HG02759 (cell line): ENCODE measurements at regions not wholly inside any gene's neighbourhood (a gene's known extent, or its start where the extent isn't known, plus 50 kb on each side); places are given as distances from the start of the nearest gene placed in this dataset.

ENCODE experiments used
- ATAC-seq: cut with Tn5 transposase; IDR thresholded peaks from one replicate; pipeline ENCODE4 v1.9.1; 2021; ENCODE audit warnings: mild to moderate bottlenecking, moderate library complexity; ENCODE audit not compliant: unreplicated experiment

DNA sequence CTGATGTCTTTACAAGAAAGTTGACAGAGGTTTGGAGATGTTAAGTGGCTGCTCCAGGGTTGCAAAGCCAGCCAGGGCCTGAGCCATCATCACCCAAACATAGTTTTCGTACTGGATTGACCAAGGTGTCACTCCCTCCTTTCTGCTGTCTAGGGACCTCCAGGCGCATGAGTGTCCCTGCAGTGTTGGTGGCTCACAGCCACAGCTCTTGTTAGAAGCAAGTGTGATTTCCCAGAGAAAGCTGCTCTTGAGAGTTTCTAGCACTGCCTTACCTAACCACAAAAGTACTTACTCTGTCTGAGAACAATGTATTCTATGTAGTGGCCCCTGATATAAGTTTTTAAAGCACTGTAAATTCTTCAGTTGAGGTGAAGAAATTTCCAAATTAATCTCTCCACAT is 144.1 kb downstream of the SOX2 start:
- no peak for ATAC-seq

DNA sequence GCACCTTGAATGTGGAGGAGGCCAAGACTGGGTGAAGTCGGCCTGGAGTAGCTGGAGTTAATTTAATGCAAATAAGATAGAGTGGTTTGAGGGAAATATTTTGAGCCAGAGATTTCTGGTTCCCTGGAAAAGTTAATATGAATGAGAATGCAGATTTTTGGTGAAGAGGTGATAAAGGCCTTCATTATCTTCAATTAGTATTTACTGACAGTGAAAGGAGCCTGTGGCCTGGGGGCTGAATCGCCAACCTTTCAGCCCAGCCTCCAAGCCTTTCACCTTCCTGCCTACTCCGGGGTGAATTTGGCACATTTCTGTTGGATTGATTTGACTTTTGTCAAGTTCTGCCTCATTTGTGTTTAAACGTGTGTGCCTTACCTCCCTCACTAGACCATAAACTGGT is 147.8 kb downstream of the SOX2 start:
- ATAC-seq = no peak

DNA sequence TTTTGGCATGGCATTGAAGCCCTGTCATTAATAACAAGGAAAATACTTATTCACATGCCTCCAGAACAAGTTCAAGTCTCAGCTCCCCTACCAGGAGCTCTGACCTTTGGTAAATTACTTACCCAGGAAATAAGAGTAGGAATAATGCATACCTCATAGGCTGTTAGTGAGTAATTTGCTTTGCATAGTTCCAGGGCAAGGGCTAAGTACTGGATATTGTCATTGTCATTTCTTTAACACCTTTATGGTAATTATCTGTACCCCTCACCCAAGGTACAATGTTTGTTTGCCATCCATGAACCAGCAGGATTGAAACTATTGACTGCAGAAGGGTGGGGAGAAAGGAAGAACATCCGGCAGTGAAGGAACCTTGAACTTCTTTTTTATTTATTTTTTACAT is 148.5 kb downstream of the SOX2 start:
- no peak for ATAC-seq

DNA sequence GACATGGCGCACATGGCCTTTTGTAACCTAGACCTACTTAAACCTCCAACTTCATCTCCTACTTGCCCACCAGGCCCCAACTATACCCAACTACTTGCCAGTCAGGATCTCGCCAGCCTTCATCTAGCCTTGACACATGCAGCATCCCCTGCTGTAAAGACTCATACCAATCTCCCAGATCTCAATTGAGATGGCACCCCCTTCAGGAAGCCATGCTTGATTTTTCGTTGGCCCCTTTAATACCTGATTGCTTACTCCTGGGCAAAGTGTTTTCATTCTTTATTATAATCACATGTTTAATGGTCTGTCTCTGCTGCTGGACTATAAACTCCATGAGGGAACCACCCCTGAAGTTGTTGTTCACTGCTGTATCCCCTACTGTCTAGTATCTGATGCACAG is 150.8 kb downstream of the SOX2 start:
- ATAC-seq = no peak

DNA sequence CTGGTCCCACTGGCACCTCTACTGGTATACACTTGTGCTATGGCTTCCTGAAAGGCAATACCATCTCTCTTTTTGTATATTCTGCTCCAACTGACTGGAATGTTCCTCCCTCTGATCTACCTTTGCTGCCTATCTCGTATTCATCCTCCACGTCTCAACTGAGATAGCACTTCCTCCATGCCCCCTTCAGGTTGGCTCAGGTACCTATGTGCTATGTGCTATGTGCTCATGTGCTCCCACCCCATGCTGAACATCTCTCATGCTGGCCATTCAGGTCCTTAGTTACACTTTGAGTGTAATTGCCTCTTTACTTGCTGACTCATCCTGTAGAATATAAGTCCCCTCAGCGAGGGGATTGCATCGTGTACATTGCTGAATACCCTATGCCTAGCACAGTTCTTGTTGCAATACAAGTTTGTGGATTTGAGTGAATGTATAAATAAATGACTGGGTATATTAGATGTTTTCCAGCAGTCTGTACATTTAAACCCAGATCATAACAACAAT is 156.9 kb downstream of the SOX2 start:
- no peak for ATAC-seq

DNA sequence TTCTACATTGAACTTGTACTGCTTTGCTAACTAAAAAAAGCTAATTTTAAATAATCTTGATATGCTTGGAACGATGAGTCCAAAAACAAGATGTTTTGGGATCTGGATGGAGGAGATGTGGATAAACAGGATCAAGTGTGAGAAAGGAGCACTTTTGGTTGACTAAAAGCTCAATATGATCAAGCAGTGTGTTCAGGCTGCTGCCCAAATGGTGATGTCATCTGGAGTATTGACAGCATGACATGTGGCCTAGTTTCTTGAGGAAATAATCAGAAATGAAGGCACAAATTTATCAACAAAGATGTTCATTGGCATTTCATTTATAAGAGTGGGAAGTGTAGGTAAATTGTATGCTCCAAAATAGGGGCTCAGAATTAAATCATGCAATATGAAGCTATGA is 161.2 kb downstream of the SOX2 start:
- ATAC-seq = no peak

DNA sequence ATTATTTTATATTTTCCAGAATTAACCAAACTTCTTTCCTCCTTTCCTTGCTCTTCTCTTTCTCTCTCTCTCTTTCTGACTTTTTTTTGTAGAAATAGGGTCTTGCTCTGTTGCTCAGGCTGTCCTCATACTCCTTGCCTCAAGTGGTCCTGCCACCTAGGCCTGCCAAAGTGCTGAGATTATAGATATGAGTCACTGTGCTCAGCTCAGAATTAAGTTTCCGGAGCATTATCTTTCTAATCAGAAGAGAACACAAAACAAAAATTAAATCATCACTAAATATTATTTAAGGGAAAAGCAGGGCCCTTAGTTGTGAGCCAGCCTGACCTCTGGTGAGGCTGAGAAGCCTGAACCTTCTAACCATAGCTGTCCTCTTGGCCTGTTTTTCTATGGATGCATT is 168.2 kb downstream of the SOX2 start:
- ATAC-seq = no peak

DNA sequence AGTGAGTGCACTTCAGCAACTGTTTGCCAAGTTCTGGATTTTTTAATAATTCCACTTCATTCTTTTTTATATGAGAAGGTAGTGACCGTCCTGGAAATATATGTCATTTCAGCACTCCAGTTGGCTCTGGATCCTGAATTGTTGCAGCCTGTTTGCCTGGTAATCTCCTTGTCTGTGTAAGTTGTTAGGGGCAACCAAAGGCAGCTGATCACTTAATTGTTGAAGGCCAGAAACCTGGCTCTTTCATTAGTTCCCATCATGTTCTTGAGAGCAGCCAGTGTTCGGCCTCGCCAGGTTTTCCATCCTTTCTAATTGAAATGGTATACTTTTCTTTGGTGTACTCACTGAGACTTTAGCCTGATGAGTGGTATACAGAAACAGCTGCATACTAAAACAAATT is 168.6 kb downstream of the SOX2 start:
- ATAC-seq = no peak

DNA sequence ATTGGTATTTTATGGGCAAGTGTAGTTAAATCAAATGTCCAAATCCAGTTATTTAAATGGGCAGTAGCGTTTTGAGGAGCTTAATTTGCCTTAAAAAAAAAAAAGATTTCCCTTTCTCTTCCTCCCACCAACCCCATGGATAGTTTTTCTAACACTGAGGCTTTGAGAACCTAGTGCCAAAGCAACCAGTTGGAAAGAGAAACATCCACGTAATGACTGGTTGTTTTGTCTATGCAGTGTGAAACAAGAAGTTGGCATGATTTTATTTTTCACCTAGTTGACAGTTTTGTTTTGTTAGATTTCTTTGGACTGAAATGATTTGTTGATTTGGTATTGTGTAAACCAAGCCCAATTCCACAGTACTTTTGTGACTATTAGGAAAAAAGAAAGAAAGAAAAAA is 170.0 kb downstream of the SOX2 start:
- ATAC-seq = no peak

DNA sequence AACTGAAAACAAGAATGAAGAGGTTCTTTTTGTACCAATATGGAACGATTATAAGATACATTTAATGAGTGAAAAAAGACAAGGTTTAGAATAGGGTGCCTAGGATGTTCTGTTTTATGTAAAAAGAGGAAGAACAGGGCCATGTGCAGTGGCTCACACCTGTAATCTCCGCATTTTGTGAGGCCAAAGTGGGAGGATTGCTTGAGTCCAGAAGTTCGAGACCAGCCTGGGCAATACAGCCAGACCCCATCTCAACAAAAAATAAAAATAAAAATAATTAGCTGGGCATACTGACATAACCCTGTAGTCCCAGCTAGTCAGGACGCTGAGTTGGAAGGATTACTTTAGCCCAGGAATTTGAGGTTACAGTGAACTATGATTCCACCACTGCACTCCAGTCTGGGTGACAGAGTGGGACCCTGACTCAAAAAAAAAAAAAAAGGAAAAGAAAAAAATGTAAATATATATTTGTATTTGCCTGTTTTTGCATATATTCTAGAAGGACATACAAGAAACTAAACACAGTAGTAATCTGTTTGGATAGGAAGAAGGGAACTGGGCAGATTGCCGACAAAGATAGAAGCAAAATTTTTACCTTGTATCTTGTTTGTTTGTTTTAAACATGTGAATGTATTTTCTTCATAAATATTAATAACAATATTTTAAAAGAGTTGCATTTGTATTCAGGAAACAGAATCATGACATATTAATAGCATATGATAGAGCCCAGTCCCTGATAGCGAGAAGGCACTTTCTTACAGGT is 174.3 kb downstream of the SOX2 start:
- ATAC-seq = no peak

DNA sequence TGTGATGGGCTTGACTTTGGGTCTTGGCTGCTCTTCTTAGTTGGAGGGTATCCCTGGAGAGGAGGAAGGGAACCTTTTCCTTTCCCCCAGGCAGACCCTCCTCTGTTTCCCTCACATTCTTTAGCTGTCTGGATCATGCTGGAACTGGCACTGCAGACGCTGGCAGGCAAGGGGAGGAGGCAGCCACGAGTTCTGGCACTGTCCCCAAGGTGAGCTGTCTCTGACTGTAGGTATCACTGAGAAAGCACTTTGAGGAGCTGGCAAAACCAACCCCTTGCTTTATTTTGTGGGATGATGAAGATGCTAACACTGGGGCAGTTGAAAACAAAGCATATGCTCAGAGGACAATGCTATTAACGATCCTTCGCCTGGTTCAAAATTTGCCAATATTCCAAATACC is 175.0 kb downstream of the SOX2 start:
- ATAC-seq = no peak

DNA sequence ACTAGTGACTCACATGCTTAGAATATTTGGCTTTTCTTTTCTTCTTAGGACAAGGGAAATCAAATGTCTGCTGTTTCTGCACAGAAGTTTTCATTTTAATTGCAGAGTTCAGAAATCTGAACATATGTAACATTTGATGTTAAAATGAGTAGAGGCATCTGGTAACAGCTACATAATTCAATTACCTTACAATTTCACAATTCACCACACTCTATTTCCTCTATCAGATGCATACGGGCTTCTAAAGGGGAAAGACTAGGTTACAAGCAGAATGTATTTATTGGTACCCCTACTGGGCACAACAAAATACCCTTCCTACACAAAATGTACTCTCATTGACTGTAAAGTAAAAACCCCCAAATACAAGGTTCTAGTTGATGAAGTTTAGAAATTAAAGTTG is 176.0 kb downstream of the SOX2 start:
- no peak for ATAC-seq

DNA sequence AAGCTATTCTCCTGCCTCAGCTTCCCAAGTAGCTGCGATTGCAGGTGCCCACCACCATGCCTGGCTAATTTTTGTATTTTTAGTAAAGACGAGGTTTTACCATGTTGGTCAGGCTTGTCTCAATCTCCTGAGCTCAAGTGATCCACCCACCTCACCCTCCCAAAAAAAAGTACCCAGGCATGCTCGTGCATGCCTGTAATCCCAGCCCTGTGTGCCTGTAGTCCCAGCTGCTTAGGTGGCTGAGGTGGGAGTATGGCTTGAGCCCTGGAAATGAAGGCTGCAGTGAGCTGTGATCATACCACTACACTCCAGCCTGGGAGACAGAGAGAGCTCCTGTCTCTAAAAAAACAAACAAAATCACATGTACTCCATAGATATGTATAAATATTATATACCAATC is 176.5 kb downstream of the SOX2 start:
- ATAC-seq = no peak

DNA sequence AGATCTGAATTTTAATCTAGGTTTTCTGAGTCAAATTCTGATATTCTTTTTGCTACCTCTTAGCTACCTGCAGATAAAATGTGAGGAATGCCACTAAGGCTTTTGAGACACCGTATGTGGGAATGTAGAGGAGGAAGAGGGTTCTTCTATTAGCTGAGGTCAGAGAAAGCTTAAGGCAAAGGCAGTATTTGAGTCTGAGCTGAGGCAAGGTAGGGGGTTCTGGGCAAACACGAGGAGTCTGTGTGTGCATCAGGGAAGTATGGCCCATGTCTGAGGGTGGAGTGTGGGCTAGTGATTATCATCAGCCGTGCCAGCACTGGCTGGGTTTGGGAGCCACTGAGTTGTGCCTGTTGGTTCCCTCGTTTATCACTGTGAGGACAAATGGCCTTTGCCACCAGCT is 181.1 kb downstream of the SOX2 start:
- ATAC-seq = no peak

DNA sequence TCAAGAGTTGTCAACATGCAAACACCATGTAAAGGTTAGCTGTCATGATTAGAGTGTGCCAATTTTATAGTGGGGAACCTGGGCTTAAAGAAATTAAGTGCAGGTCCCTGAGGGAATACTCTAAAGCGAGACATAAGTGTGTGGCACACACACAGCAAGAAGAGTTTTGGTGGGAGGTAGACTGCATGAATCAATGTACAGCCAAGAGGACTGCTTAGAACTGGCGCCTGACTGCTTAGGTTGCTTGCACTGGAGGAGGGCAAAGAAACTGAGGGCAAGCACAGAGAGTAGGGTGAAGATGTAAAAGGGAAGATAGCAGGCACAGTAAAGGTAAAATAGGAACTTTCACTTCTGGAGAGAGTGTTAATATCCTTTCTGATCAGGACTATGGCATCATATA is 184.9 kb downstream of the SOX2 start:
- no peak for ATAC-seq

DNA sequence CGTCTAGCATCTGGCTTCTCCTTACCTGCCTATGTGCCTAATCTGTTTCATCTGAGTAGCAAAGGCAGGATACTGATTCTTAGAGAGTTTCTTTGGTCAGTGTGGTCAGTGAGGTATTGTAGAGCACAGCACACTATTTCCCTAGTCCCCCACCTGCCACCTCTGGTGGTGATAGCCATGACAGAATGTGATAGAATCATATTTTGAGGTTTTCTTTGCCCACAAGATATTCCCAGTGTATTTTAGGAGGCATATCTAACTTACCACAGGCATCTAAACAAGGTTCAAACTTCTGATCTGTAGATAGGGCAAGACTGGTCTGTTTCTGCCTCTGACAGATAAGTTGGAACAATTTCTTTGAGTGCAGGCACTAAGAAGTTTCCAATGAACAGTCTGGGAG is 188.0 kb downstream of the SOX2 start:
- no peak for ATAC-seq

DNA sequence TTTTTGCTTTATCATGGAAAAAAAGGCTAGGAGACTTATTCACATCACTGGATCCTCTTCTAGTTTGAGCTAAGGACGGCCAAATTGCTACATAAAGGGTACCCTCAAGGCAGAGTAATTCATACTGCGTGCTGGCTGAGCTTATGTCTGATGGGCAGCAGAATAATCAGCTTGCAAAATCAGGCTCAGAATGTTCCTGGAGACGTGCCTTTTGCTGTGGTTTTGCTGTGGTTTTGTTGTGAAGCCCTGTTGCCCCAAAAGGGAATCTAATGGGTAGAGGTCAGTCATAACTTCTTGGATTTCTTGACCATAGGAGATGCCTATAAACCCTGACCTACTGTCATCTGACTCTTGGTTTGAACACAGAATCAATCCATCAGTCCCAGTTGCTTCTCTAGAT is 189.9 kb downstream of the SOX2 start:
- ATAC-seq = no peak

DNA sequence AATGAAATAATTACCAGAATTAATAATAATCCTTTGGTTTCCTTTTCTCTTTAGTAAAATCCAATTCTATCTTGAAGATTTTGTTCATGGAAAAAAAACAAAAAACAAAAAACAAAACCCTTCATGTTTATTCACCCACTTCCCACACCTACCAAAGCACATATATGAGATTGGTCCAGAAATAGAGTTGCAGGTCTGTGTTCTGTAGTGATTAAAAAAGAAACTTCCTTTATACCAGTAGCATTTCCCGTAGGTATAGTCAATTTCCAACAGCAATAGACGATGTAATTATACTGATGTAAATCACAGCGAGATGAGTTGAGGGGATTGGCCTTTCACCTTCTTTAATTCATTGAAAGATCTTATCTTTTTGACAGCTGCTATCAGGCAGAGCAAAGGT is 194.6 kb downstream of the SOX2 start:
- peak; percentile 70 for ATAC-seq

DNA sequence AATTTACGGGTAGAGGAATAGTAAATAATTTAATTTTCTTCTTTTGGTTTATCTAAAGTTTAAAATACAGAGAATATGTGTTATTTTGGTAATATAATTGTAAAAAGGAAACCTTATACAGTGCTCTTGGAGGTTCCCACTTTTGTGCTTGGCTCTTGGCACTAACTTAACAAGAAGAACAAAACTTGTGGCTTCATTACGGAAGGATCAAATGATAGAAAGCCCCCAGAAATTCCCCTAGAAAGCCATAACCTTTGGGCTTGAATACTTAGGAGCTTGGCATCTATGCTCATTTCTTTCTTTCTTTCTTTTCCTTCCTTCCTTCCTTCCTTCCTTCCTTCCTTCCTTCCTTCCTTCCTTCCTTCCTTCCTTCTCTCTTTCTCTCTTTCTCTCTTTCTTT is 197.5 kb downstream of the SOX2 start:
- ATAC-seq = no peak

DNA sequence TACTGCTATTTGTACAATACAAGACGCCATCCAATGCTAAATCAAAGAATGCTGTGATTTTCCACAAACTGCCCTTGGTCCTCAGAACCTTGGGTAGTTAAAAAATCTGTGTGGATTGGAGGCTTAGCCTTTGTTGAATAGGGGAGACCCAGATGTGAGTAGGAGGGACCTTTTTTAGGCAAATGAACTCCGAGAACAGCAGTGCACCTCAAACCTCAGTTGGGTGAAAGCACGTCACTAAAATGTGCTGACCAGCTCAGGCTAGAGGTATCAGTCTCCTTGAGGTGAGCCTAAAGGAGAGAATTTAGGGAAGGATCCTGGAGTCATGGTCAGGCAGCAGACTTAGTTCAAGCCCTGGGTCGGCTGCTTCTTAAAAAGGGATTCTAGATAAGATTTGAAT is 200.7 kb downstream of the SOX2 start:
- no peak for ATAC-seq

DNA sequence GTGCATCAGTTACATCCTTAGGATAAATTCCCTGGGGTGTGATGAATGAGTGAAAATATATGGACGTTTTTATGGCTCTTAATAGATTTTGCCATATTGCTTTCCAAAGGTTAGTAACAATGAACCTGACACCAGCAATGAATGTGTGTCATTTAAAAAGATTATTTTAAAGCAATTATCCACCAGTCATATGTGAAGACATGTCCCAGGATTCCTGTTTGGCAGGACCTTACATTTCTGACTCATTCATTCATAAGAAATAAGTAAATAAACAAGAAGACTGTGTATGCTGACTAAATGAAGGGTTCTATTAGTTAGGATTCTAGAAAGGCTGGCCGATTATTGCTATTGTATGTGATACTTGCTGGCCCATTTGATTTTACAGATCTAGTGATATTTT is 201.5 kb downstream of the SOX2 start:
- ATAC-seq = no peak

DNA sequence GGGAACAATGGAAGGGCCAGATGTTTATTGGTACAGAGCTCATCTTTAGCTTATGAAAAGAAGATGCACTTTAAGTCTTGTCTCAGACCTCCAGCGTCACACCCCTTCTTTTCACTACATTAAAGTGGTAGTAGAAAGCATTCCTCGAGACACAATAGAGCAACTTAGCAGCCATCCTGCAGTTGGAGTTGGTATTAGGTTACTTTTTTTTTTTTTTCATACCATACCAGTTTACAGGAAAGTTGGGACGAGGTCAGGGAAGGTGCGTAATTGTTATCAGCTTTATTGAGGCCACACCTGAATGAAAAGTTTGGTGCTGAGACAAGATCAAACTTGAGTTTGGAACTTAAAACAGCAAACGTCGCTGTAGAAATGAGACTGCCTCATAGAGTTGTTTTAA is 203.8 kb downstream of the SOX2 start:
- no peak for ATAC-seq

DNA sequence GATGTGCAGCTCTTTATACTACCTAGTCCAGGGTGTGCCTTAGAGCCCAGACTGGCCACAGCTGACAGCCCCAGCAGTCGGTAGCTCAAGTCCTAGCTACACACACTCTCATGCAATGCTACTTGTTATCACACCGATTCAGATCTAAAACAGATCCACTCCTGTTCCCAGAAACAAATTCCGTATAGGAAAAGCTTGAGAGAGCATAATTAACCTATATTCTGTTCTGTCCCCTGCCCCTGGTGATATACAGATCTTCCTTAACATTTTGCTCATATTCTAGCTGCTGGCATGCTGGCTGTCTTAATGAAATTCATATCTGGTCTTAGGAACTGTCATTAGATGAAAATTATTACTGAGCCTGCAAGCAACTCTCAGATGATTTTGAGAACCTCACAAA is 204.3 kb downstream of the SOX2 start:
- ATAC-seq = no peak
